CD4-positive, alpha-beta memory T cell (primary cell): ENCODE measurements at regions not wholly inside any gene's neighbourhood (a gene's known extent, or its start where the extent isn't known, plus 50 kb on each side); places are given as distances from the start of the nearest gene placed in this dataset.
"Not testable (repeated sequence)": the region's sequence is repeated elsewhere in the genome, so short reads cannot be mapped to it uniquely, and the experiment has no call there.

Experiments used
- CTCF ChIA-PET: fragments of 350-600 bp; sonication (Branson Sonifier 250); formaldehyde crosslinking; loops from one replicate; lab custom pipeline; 2021; ENCODE audit warnings: inconsistent platforms; ENCODE audit not compliant: partially characterized antibody; lab: Charles Lee
- POLR2A ChIA-PET: fragments of 350-600 bp; sonication (Branson Sonifier 250); formaldehyde crosslinking; loops from one replicate; lab custom pipeline; 2021; ENCODE audit not compliant: partially characterized antibody; lab: Charles Lee
- DNase-seq, 5 donors: peaks; one replicate each; pipeline versions ENCODE4 v3.0.0 to v3.0.0-alpha.2; 2020 to 2022; ENCODE audit warnings: mixed read lengths in 1 of 5
- H3K27ac ChIP-seq: one replicate; pipeline ENCODE4 v1.7.0; 2013; ENCODE audit warnings: low read depth, low read length
- H3K27me3 ChIP-seq: 2 replicates; pipeline ENCODE4 v1.7.0; 2013; ENCODE audit warnings: mild to moderate bottlenecking, low read length, moderate library complexity; ENCODE audit not compliant: insufficient read depth
- H3K36me3 ChIP-seq: 2 replicates; pipeline ENCODE4 v1.7.0; 2013; ENCODE audit warnings: mild to moderate bottlenecking, low read length, moderate library complexity; ENCODE audit not compliant: insufficient read depth
- H3K4me1 ChIP-seq: 2 replicates; pipeline ENCODE4 v1.7.0; 2013; ENCODE audit warnings: mild to moderate bottlenecking, low read length, moderate library complexity; ENCODE audit not compliant: insufficient read depth
- H3K4me3 ChIP-seq, 2 donors: one replicate each; pipeline ENCODE4 v1.7.0; 2013; ENCODE audit warnings: low read length in 2 of 2, mild to moderate bottlenecking in 1 of 2
- H3K9me3 ChIP-seq, 2 donors: one replicate each; pipeline ENCODE4 v1.7.0; 2013; ENCODE audit warnings: low read length in 2 of 2, control low read depth in 1 of 2; ENCODE audit not compliant: control insufficient read depth in 1 of 2
- H3K27ac Mint-ChIP-seq, 7 donors: one replicate each; pipeline ENCODE4 v1.8.0; 2020 to 2021; ENCODE audit warnings: mixed read lengths in 7 of 7, mild to moderate bottlenecking in 6 of 7, inconsistent platforms in 3 of 7, moderate library complexity in 3 of 7
- H3K27me3 Mint-ChIP-seq, 2 donors: one replicate each; pipeline ENCODE4 v1.8.0; 2020 to 2021; ENCODE audit warnings: mixed read lengths in 2 of 2
- H3K36me3 Mint-ChIP-seq, 2 donors: one replicate each; pipeline ENCODE4 v1.8.0; 2020 to 2021; ENCODE audit warnings: mixed read lengths in 2 of 2, inconsistent platforms in 1 of 2, mild to moderate bottlenecking in 1 of 2
- H3K4me1 Mint-ChIP-seq, 4 donors: one replicate each; pipeline ENCODE4 v1.8.0; 2020 to 2021; ENCODE audit warnings: mixed read lengths in 4 of 4, mild to moderate bottlenecking in 1 of 4
- H3K4me3 Mint-ChIP-seq, 8 donors: one replicate each; pipeline ENCODE4 v1.8.0; 2020 to 2021; ENCODE audit warnings: mixed read lengths in 8 of 8, mild to moderate bottlenecking in 7 of 8, moderate library complexity in 6 of 8, inconsistent platforms in 3 of 8
- H3K9me3 Mint-ChIP-seq, 8 donors: one replicate each; pipeline ENCODE4 v1.8.0; 2020 to 2021; ENCODE audit warnings: mixed read lengths in 8 of 8, mild to moderate bottlenecking in 5 of 8, inconsistent platforms in 3 of 8, moderate library complexity in 1 of 8
- intact Hi-C: fragments of 100-400 bp; cut with micrococcal nuclease; formaldehyde crosslinking; loops from one replicate; pipeline ENCODE4 v1.15.1; 2023

GRCh38 chr15:20368974-20369373 lies 172.6 kb downstream of the GOLGA6L6 start:
- Histone ChIP-seq H3K4me3 (no peak overlapping the region), H3K27me3 (no peaks in the 10 kb centered on the region), H3K27ac (no peak overlapping the region), H3K36me3 (no peaks in the 10 kb centered on the region), H3K9me3 (no peaks in the 10 kb centered on the region), H3K4me1 (no peaks in the 10 kb centered on the region)
- H3K4me3 Mint-ChIP-seq: no peak overlapping the region
- no peak for DNase-seq
- POLR2A ChIA-PET: no interaction called here
- no peaks in the 10 kb centered on the region for H3K4me1 Mint-ChIP-seq
- intact Hi-C loops: no loop called here
- H3K36me3 Mint-ChIP-seq: no peaks in the 10 kb centered on the region
- H3K9me3 Mint-ChIP-seq: no peaks in the 10 kb centered on the region
- H3K27me3 Mint-ChIP-seq: no peaks in the 10 kb centered on the region
- CTCF ChIA-PET: no interaction called here
- no peak overlapping the region for H3K27ac Mint-ChIP-seq

DNA sequence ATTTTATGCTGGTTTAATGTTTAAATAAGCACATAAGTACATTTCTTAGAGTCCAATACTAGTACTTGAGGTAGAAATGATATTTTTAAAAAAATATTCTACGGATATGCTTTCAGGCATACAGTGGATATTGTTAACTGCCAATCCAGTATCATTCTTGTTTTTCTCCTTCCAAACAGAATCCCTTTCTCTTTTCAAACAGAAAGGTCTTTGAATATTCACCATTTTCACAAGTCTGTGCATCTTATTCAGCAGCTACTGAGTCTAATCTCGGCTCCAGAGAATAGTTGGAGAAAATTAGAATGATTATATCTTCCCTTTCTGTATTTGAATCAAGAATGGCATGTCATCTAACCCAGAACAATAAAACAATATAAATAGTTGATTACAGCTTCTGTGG lies 174.5 kb downstream of the GOLGA6L6 start:
- POLR2A ChIA-PET: no interaction called here
- no peaks in the 10 kb centered on the region for H3K4me1 Mint-ChIP-seq

GRCh38 chr15:20363591-20363990 lies 178.0 kb downstream of the GOLGA6L6 start:
- H3K27ac Mint-ChIP-seq, H3K4me3 ChIP-seq, intact Hi-C loops, POLR2A ChIA-PET, H3K4me1 ChIP-seq, H3K27me3 ChIP-seq, H3K27me3 Mint-ChIP-seq, H3K4me3 Mint-ChIP-seq, H3K9me3 Mint-ChIP-seq, H3K27ac ChIP-seq, H3K4me1 Mint-ChIP-seq, H3K36me3 Mint-ChIP-seq, DNase-seq, H3K9me3 ChIP-seq, H3K36me3 ChIP-seq: not testable (repeated sequence)
- CTCF ChIA-PET: interaction anchor here (2.0 to 11.1 kb wide), 2 partner anchors 8 to 1861 kb away, joined by 4 to 200 read pairs; no protein-coding TSS in a partner anchor

More for the DNA sequence above, 174.5 kb downstream of the GOLGA6L6 start:
- CTCF ChIA-PET: interaction anchor here (0.7 to 1.7 kb wide), 3 partner anchors 10 to 1857 kb away, joined by 3 to 6 read pairs (median 3); no protein-coding TSS in a partner anchor
- Histone ChIP-seq H3K36me3 (no peaks in the 10 kb centered on the region), H3K27ac (no peak overlapping the region), H3K4me3 (no peak overlapping the region), H3K4me1 (no peaks in the 10 kb centered on the region), H3K27me3 (no peaks in the 10 kb centered on the region), H3K9me3 (no peaks in the 10 kb centered on the region)
- Mint-ChIP-seq H3K27me3 (no peaks in the 10 kb centered on the region), H3K27ac (no peak overlapping the region), H3K36me3 (no peaks in the 10 kb centered on the region), H3K9me3 (no peaks in the 10 kb centered on the region), H3K4me3 (no peak overlapping the region)
- no peak for DNase-seq
- intact Hi-C loops: no loop called here

DNA sequence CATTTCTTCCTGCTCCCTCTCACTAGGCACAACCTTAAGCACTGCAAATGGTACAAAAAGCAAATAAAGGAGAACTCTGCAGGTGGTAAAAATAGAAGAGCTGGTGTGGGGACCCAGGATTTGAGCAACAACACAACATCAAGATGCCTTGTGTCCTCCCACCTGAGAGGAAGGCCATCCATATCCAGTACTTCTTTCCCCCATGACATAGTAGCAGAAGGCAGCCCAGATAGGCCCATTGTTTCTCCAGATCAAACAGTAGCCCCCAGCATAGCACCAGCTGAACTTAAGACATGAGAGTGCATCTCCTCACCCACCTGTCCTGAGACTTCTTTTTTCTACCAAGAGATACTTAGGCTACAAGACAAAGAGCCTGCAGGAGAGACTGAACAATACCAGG lies 180.5 kb downstream of the GOLGA6L6 start:
- no peak overlapping the region for H3K27ac Mint-ChIP-seq

DNA sequence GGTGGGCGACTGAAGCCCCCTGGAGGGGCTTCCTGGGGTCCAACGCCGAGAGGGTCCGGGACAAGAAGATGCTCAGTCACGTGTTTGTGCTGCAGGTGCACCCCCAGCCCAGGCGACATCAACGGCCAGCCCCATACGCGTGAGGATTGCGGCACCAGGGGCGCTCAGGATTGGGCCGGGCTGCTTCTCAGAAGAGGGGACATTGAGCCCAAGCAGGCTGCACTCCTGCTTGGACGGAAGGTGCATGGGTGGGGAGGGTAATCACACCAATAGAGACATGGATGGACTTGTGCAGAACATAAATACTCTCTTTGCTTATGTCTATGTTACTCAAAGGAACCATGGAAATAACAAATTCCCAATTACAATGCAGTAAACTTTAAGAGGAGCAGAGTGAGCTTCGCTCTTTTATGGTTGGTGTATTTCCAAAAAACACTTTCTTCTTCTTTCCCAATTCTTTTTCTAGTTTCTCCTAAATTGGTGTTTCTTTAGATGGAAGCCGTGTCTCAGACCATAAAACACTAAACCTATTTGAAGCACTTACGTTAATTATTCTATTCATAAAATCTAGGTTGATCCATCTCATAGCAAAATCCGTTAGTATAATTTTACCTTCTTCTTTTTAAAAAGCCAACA lies 182.7 kb downstream of the GOLGA6L6 start:
- H3K36me3 Mint-ChIP-seq: no peaks in the 10 kb centered on the region
- no peak overlapping the region for H3K4me3 ChIP-seq
- CTCF ChIA-PET: interaction anchor here (11.1 kb wide), 1 partner anchor 1866 kb away, joined by 200 read pairs; no protein-coding TSS in a partner anchor
- no peaks in the 10 kb centered on the region for H3K27me3 ChIP-seq
- peaks cover 0 to 2% of the 10 kb centered on the region in 2 donors for H3K27me3 Mint-ChIP-seq
- peaks cover 13% of the 10 kb centered on the region for H3K4me1 ChIP-seq
- no peak overlapping the region for H3K27ac ChIP-seq
- no peak overlapping the region for H3K27ac Mint-ChIP-seq
- no peaks in the 10 kb centered on the region for H3K9me3 Mint-ChIP-seq
- POLR2A ChIA-PET: no interaction called here
- H3K9me3 ChIP-seq: no peaks in the 10 kb centered on the region
- no peaks in the 10 kb centered on the region for H3K36me3 ChIP-seq
- no peak overlapping the region for H3K4me3 Mint-ChIP-seq
- H3K4me1 Mint-ChIP-seq: peaks cover 3 to 10% (median 6%) of the 10 kb centered on the region in 4 donors
- intact Hi-C loops: no loop called here
- DNase-seq: no peak

More for the DNA sequence above, 180.5 kb downstream of the GOLGA6L6 start:
- CTCF ChIA-PET: interaction anchor here (11.1 kb wide), 1 partner anchor 1864 kb away, joined by 200 read pairs; no protein-coding TSS in a partner anchor
- Mint-ChIP-seq H3K36me3 (no peaks in the 10 kb centered on the region), H3K4me3 (no peak overlapping the region), H3K9me3 (no peaks in the 10 kb centered on the region), H3K4me1 (peaks cover 3 to 8% (median 5%) of the 10 kb centered on the region in 4 donors), H3K27me3 (peaks cover 0 to 2% of the 10 kb centered on the region in 2 donors)
- intact Hi-C loops: loop anchor here (2.0 kb wide), 1 partner anchor 20 kb away; no protein-coding TSS in a partner anchor
- POLR2A ChIA-PET: no interaction called here
- Histone ChIP-seq H3K4me1 (peaks cover 8% of the 10 kb centered on the region), H3K4me3 (no peak overlapping the region), H3K27me3 (no peaks in the 10 kb centered on the region), H3K9me3 (no peaks in the 10 kb centered on the region), H3K27ac (no peak overlapping the region), H3K36me3 (no peaks in the 10 kb centered on the region)
- DNase-seq: no peak

DNA sequence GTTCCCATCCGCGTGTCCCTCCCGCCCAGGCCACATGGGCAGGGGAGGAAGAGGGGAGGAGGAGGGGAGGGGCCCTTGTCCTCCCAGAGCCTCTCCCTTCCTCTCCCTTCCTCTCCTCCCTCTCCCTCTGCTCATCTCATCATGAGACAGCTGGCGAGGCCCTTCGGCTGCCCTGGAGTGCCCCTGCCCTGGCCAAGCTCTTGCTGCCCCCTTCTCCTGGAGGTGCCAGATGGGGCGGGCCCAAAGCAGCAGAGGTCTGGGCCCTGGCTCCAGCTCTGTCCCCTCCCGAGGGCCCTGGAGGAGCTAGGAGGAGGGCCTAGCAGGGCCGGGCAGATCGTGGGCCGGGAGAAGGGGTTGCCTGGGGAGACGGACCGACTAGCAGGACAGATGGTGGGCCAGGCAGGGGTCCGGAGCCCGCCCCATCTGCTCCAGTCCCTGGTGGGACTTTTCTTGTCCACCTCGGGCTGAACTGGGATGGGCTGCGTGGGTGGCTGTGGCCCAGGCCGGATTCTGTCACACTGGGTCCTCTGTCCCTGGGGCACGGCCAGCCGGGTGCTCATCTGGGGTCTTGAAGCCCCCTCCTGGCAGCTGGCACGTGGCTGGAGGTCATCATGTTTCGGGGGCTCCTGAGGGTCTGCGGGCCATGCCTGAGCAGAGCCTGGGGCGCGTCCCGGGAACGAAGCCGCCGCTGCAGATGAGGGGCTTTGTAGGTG lies 183.4 kb downstream of the GOLGA6L6 start:
- no peaks in the 10 kb centered on the region for H3K27me3 ChIP-seq
- H3K4me3 ChIP-seq: no peak overlapping the region
- H3K4me3 Mint-ChIP-seq: no peak overlapping the region
- peaks cover 3 to 10% (median 6%) of the 10 kb centered on the region in 4 donors for H3K4me1 Mint-ChIP-seq
- H3K36me3 ChIP-seq: no peaks in the 10 kb centered on the region
- H3K36me3 Mint-ChIP-seq: no peaks in the 10 kb centered on the region
- no peaks in the 10 kb centered on the region for H3K9me3 ChIP-seq
- CTCF ChIA-PET: interaction anchor here (0.8 to 11.1 kb wide), 3 partner anchors 8 to 1877 kb away, joined by 3 to 200 read pairs (median 3); no protein-coding TSS in a partner anchor
- H3K9me3 Mint-ChIP-seq: no peaks in the 10 kb centered on the region
- H3K4me1 ChIP-seq: peaks cover 19% of the 10 kb centered on the region
- no peak overlapping the region for H3K27ac Mint-ChIP-seq
- POLR2A ChIA-PET: no interaction called here
- H3K27ac ChIP-seq: no peak overlapping the region
- DNase-seq: no peak
- intact Hi-C loops: no loop called here
- peaks cover 0 to 2% of the 10 kb centered on the region in 2 donors for H3K27me3 Mint-ChIP-seq

- Mint-ChIP-seq H3K4me3 (no peak overlapping the region), H3K4me1 (peaks cover 3 to 11% (median 6%) of the 10 kb centered on the region in 4 donors), H3K27me3 (peaks cover 0 to 2% of the 10 kb centered on the region in 2 donors), H3K9me3 (no peaks in the 10 kb centered on the region), H3K36me3 (no peaks in the 10 kb centered on the region), H3K27ac (peak overlapping the region in 1 of 7 donors; percentile 53)
- intact Hi-C loops: no loop called here
- no peaks in the 10 kb centered on the region for H3K27me3 ChIP-seq
- no peaks in the 10 kb centered on the region for H3K9me3 ChIP-seq
- no peak for DNase-seq
- no peak overlapping the region for H3K27ac ChIP-seq
- no peak overlapping the region for H3K4me3 ChIP-seq
- CTCF ChIA-PET: interaction anchor here (0.8 to 11.1 kb wide), 4 partner anchors 9 to 1878 kb away, joined by 3 to 200 read pairs (median 4); no protein-coding TSS in a partner anchor
- POLR2A ChIA-PET: interaction anchor here (2.1 kb wide), 1 partner anchor 1864 kb away, joined by 8 read pairs; no protein-coding TSS in a partner anchor
- no peaks in the 10 kb centered on the region for H3K36me3 ChIP-seq
- peaks cover 25% of the 10 kb centered on the region for H3K4me1 ChIP-seq
Measured at GRCh38 chr15:20357481-20358065, 184.0 kb downstream of the GOLGA6L6 start.
